Fibroblast of skin of scalp (primary cell): ENCODE measurements at regions not wholly inside any gene's neighbourhood (a gene's known extent, or its start where the extent isn't known, plus 50 kb on each side); places are given as distances from the start of the nearest gene placed in this dataset.

Experiments used
- DNase-seq: peaks from one replicate; pipeline ENCODE4 v3.0.0-alpha.2; 2013

GRCh38 chr4:36990128-36990872, 254.2 kb upstream of the NWD2 start:
- no peak for DNase-seq

- DNase-seq, result no peak
Observed at GRCh38 chr4:36997727-36998126, 246.8 kb upstream of the NWD2 start.

GRCh38 chr4:37000281-37000680, 244.3 kb upstream of the NWD2 start:
- DNase-seq, result no peak

GRCh38 chr4:37001688-37002436, 242.7 kb upstream of the NWD2 start:
- DNase-seq, result no peak

GRCh38 chr4:37002625-37003024, 241.9 kb upstream of the NWD2 start:
- no peak for DNase-seq

GRCh38 chr4:37008199-37008598, 236.3 kb upstream of the NWD2 start:
- no peak for DNase-seq

- DNase-seq, result no peak
Observed at GRCh38 chr4:37014584-37014983, 230.0 kb upstream of the NWD2 start.

- no peak for DNase-seq
Observed at GRCh38 chr4:37015391-37015790, 229.2 kb upstream of the NWD2 start.

- no peak for DNase-seq
Observed at GRCh38 chr4:37023504-37023903, 221.0 kb upstream of the NWD2 start.

- DNase-seq, result no peak
Observed at GRCh38 chr4:37023996-37024395, 220.5 kb upstream of the NWD2 start.

GRCh38 chr4:37040816-37041215, 203.7 kb upstream of the NWD2 start:
- no peak for DNase-seq

GRCh38 chr4:37043342-37043741, 201.2 kb upstream of the NWD2 start:
- no peak for DNase-seq

GRCh38 chr4:37051111-37051510, 193.4 kb upstream of the NWD2 start:
- no peak for DNase-seq

- DNase-seq, result no peak
Observed at GRCh38 chr4:37051866-37052265, 192.7 kb upstream of the NWD2 start.

GRCh38 chr4:37054531-37055077, 189.9 kb upstream of the NWD2 start:
- DNase-seq, result no peak

- DNase-seq, result no peak
Observed at GRCh38 chr4:37058826-37059225, 185.7 kb upstream of the NWD2 start.

GRCh38 chr4:37066159-37066558, 178.4 kb upstream of the NWD2 start:
- no peak for DNase-seq

- no peak for DNase-seq
Observed at GRCh38 chr4:37068580-37068979, 176.0 kb upstream of the NWD2 start.

GRCh38 chr4:37070041-37070440, 174.5 kb upstream of the NWD2 start:
- DNase-seq, result no peak

GRCh38 chr4:37071576-37071975, 173.0 kb upstream of the NWD2 start:
- DNase-seq, result no peak

- no peak for DNase-seq
Observed at GRCh38 chr4:37073226-37073840, 171.2 kb upstream of the NWD2 start.

- DNase-seq, result no peak
Observed at GRCh38 chr4:37082912-37083311, 161.6 kb upstream of the NWD2 start.

GRCh38 chr4:37095925-37096324, 148.6 kb upstream of the NWD2 start:
- no peak for DNase-seq

- DNase-seq, result no peak
Observed at GRCh38 chr4:37101182-37101581, 143.4 kb upstream of the NWD2 start.
